ENCODE measurements at regions not wholly inside any gene's neighbourhood (a gene's known extent, or its start where the extent isn't known, plus 50 kb on each side); places are given as distances from the start of the nearest gene placed in this dataset.

GRCh38 chr5:73297430-73297829, 124.4 kb downstream of the TMEM174 start:
- no peak overlapping the region for H3K4me3 ChIP-seq (ENCODE audit: low read depth, low read length)
- no peak for DNase-seq (ENCODE audit: low read depth)
- no peak for TF ChIP-seq CTCF (IDR thresholded peaks at IDR 0.05; ENCODE audit: insufficient read depth, low read length)

- H3K4me3 ChIP-seq (ENCODE audit: low read depth, low read length), result no peak overlapping the region
- TF ChIP-seq CTCF (IDR thresholded peaks at IDR 0.05; ENCODE audit: insufficient read depth, low read length), result no peak
- DNase-seq (ENCODE audit: low read depth), result peak; percentile 82
Observed at GRCh38 chr5:73296772-73297171, 123.8 kb downstream of the TMEM174 start.

GRCh38 chr5:73295921-73296320, 122.9 kb downstream of the TMEM174 start:
- no peak for TF ChIP-seq CTCF (IDR thresholded peaks at IDR 0.05; ENCODE audit: insufficient read depth, low read length)
- no peak overlapping the region for H3K4me3 ChIP-seq (ENCODE audit: low read depth, low read length)
- no peak for DNase-seq (ENCODE audit: low read depth)

GRCh38 chr5:73295447-73295846, 122.5 kb downstream of the TMEM174 start:
- TF ChIP-seq CTCF (IDR thresholded peaks at IDR 0.05; ENCODE audit: insufficient read depth, low read length), result no peak
- DNase-seq (ENCODE audit: low read depth), result no peak
- H3K4me3 ChIP-seq (ENCODE audit: low read depth, low read length), result no peak overlapping the region

- no peak for DNase-seq (ENCODE audit: low read depth)
- TF ChIP-seq CTCF (IDR thresholded peaks at IDR 0.05; ENCODE audit: insufficient read depth, low read length), result no peak
- no peak overlapping the region for H3K4me3 ChIP-seq (ENCODE audit: low read depth, low read length)
Observed at GRCh38 chr5:73292816-73293459, 119.9 kb downstream of the TMEM174 start.

GRCh38 chr5:73291873-73292272, 118.9 kb downstream of the TMEM174 start:
- no peak for DNase-seq (ENCODE audit: low read depth)
- H3K4me3 ChIP-seq (ENCODE audit: low read depth, low read length), result no peak overlapping the region
- no peak for TF ChIP-seq CTCF (IDR thresholded peaks at IDR 0.05; ENCODE audit: insufficient read depth, low read length)

GRCh38 chr5:73290242-73290641, 117.2 kb downstream of the TMEM174 start:
- peak; percentile 11 for TF ChIP-seq CTCF (IDR thresholded peaks at IDR 0.05; ENCODE audit: insufficient read depth, low read length)
- H3K4me3 ChIP-seq (ENCODE audit: low read depth, low read length), result no peak overlapping the region
- no peak for DNase-seq (ENCODE audit: low read depth)

Measured in fibroblast of the aortic adventitia (primary cell).